C4-2B (cell line): ENCODE measurements at regions not wholly inside any gene's neighbourhood (a gene's known extent, or its start where the extent isn't known, plus 50 kb on each side); places are given as distances from the start of the nearest gene placed in this dataset.
"Not testable (repeated sequence)": the region's sequence is repeated elsewhere in the genome, so short reads cannot be mapped to it uniquely, and the experiment has no call there.

Experiments
- H3K27ac ChIP-seq: fragments of 450-650 bp; 2 replicates; pipeline ENCODE4 v1.5.1; 2017
- CTCF ChIP-seq: fragments of 450-650 bp; conservative IDR thresholded peaks from 2 replicates; pipeline ENCODE4 v1.5.1; 2017; ENCODE audit warnings: mild to moderate bottlenecking
- ZFX ChIP-seq: fragments of 450-650 bp; IDR thresholded peaks from 2 replicates; pipeline ENCODE4 v1.6.1; 2017

GRCh38 chr2:126048719-126049118 is 607.2 kb upstream of the GYPC start:
- no peak for TF ChIP-seq CTCF
- no peak for TF ChIP-seq ZFX
- H3K27ac ChIP-seq: no peak overlapping the region

- TF ChIP-seq CTCF (no peak), ZFX (no peak)
- H3K27ac ChIP-seq: no peak overlapping the region
These were observed 606.5 kb upstream of the GYPC start for GRCh38 chr2:126049461-126049860.

GRCh38 chr2:126050991-126051736 is 604.8 kb upstream of the GYPC start:
- TF ChIP-seq ZFX (no peak), CTCF (no peak)
- H3K27ac ChIP-seq: no peak overlapping the region

- H3K27ac ChIP-seq: not testable (repeated sequence)
These were observed 604.2 kb upstream of the GYPC start for GRCh38 chr2:126051737-126052240.

GRCh38 chr2:126059379-126059778 is 596.6 kb upstream of the GYPC start:
- no peak overlapping the region for H3K27ac ChIP-seq
- TF ChIP-seq CTCF: no peak
- no peak for TF ChIP-seq ZFX

GRCh38 chr2:126085011-126085795 is 570.8 kb upstream of the GYPC start:
- no peak for TF ChIP-seq ZFX
- no peak for TF ChIP-seq CTCF
- H3K27ac ChIP-seq: no peak overlapping the region

GRCh38 chr2:126100962-126101361 is 555.0 kb upstream of the GYPC start:
- no peak overlapping the region for H3K27ac ChIP-seq
- TF ChIP-seq ZFX (no peak), CTCF (no peak)
